Heart left ventricle (tissue), 13 donors: ENCODE measurements at regions not wholly inside any gene's neighbourhood (a gene's known extent, or its start where the extent isn't known, plus 50 kb on each side); places are given as distances from the start of the nearest gene placed in this dataset.

Source experiments
- POLR2A ChIP-seq, 2 donors: fragments of 450-650 bp; IDR thresholded peaks; one replicate each; pipeline ENCODE4 v1.6.1; 2017; ENCODE audit warnings: antibody characterized with exemption in 2 of 2, mild to moderate bottlenecking in 2 of 2, moderate library complexity in 2 of 2
- TF ChIP-seq, protein P1 (sequence below), 12 donors: fragments of 200-600 bp; sonication (generic) in 4 of 12; IDR thresholded peaks; one replicate each; pipeline versions ENCODE4 v1.5.0 to v1.8.0; 2018 to 2022; ENCODE audit warnings: antibody characterized with exemption in 12 of 12, mild to moderate bottlenecking in 5 of 12
- donor health status: ischemic (EF 13 %, LVEDD 7.1; RV severe dilation, severe dysfunction).
- donor health status: DM: no; HTN: yes; CAD: no.
- donor health status: DM: no; HTN: no; CAD: no.
- donor health status: ischemic (EF 25% LVEDD 6.9; RV normal size, moderate dysfunction).
- donor health status: ischemic (EF 25% LVEDD 5.7; RV mildly dilated, moderate dysfunction).
- donor health status: ischemic (EF 35%, LVEDD 5.7; RV mildly dilated, moderate dysfunction).
- donor health status: nonischemic (EF 11% LVEDD 7.7; RV severe dilation, severe dysfunction).
- donor health status: DM: yes; HTN: yes; CAD: no.
- donor health status: PGD.
- donor health status: ischemic (EF 29% LVEDD 5.4; RV normal size, mild dysfunction).
- donor health status: nonischemic (EF 23%, LVEDD 6.1; RV moderate dilation, normal function).

DNA sequence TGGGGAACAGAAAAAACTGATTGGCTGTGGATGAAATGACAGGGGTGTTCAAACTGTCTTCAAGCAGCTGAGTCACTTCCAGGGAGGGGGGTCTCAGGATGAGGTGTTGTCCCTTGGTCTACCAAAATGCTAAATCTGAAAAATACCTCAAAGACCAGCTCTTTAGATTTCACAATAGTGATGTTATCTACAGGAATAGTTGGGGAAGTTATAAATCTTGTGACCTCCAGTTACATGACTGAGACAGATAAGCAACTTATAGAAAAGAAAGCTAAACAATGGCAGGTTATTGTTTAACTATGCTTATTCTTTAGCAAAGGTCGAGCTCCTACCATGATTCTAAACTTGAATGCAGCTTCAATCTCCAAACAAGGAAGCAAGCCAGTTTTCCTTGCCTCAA, 125.4 kb downstream of the SYT10 start:
- TF ChIP-seq, protein P1, sequence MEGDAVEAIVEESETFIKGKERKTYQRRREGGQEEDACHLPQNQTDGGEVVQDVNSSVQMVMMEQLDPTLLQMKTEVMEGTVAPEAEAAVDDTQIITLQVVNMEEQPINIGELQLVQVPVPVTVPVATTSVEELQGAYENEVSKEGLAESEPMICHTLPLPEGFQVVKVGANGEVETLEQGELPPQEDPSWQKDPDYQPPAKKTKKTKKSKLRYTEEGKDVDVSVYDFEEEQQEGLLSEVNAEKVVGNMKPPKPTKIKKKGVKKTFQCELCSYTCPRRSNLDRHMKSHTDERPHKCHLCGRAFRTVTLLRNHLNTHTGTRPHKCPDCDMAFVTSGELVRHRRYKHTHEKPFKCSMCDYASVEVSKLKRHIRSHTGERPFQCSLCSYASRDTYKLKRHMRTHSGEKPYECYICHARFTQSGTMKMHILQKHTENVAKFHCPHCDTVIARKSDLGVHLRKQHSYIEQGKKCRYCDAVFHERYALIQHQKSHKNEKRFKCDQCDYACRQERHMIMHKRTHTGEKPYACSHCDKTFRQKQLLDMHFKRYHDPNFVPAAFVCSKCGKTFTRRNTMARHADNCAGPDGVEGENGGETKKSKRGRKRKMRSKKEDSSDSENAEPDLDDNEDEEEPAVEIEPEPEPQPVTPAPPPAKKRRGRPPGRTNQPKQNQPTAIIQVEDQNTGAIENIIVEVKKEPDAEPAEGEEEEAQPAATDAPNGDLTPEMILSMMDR (IDR thresholded peaks at IDR 0.05) = no peak
- no peak for TF ChIP-seq POLR2A (IDR thresholded peaks at IDR 0.05)
